ENCODE measurements at regions not wholly inside any gene's neighbourhood (a gene's known extent, or its start where the extent isn't known, plus 50 kb on each side); places are given as distances from the start of the nearest gene placed in this dataset.

GRCh38 chr10:3423384-3423783 is 250.8 kb upstream of the PITRM1 start:
- Histone ChIP-seq H3K27ac (peak overlapping the region in 7 of 12 donors; percentile 53 to 88 (median 70)), H3K27me3 (no peaks in the 10 kb centered on the region), H3K4me1 (peaks cover 0 to 53% (median 15%) of the 10 kb centered on the region in 12 donors), H3K9me3 (no peaks in the 10 kb centered on the region), H3K4me3 (no peak overlapping the region), H3K36me3 (no peaks in the 10 kb centered on the region)
- intact Hi-C loops (cut with DNase I): no loop called here
- 83 to 89% (median 86%) methylated on average over 14 of the region's 14 CpGs for WGBS, 4 donors
- TF ChIP-seq CTCF (IDR thresholded peaks at IDR 0.05) (no peak), POLR2A (IDR thresholded peaks at IDR 0.05) (no peak)
- ATAC-seq (no peak), DNase-seq (no peak)

GRCh38 chr10:3422282-3422681 is 249.7 kb upstream of the PITRM1 start:
- ATAC-seq (no peak), DNase-seq (no peak)
- WGBS, 4 donors: 78 to 88% (median 83%) methylated on average over 8 of the region's 8 CpGs
- Histone ChIP-seq H3K9me3 (no peaks in the 10 kb centered on the region), H3K4me1 (peaks cover 0 to 53% (median 14%) of the 10 kb centered on the region in 12 donors), H3K4me3 (no peak overlapping the region), H3K27me3 (no peaks in the 10 kb centered on the region), H3K36me3 (no peaks in the 10 kb centered on the region), H3K27ac (no peak overlapping the region)
- no peak for TF ChIP-seq CTCF (IDR thresholded peaks at IDR 0.05)
- TF ChIP-seq POLR2A (IDR thresholded peaks at IDR 0.05): no peak
- intact Hi-C loops (cut with DNase I): no loop called here

GRCh38 chr10:3421537-3422257 is 249.1 kb upstream of the PITRM1 start:
- DNase-seq: no peak
- TF ChIP-seq CTCF (IDR thresholded peaks at IDR 0.05) (no peak), POLR2A (IDR thresholded peaks at IDR 0.05) (no peak)
- Histone ChIP-seq H3K27me3 (no peaks in the 10 kb centered on the region), H3K9me3 (no peaks in the 10 kb centered on the region), H3K4me3 (no peak overlapping the region), H3K4me1 (peaks cover 0 to 52% (median 14%) of the 10 kb centered on the region in 12 donors), H3K27ac (no peak overlapping the region), H3K36me3 (no peaks in the 10 kb centered on the region)
- ATAC-seq: no peak
- intact Hi-C loops (cut with DNase I): no loop called here
- WGBS, 4 donors: 73 to 77% (median 76%) methylated on average over 16 of the region's 16 CpGs

- H3K27me3 ChIP-seq: no peaks in the 10 kb centered on the region
- WGBS, 4 donors: 94 to 97% (median 95%) methylated on average over 18 of the region's 18 CpGs
- no peaks in the 10 kb centered on the region for H3K36me3 ChIP-seq
- H3K27ac ChIP-seq: no peak overlapping the region
- peaks cover 0 to 43% (median 11%) of the 10 kb centered on the region in 12 donors for H3K4me1 ChIP-seq
- no peak for TF ChIP-seq CTCF (IDR thresholded peaks at IDR 0.05)
- ATAC-seq (no peak), DNase-seq (no peak)
- no peak overlapping the region for H3K4me3 ChIP-seq
- H3K9me3 ChIP-seq: no peaks in the 10 kb centered on the region
- intact Hi-C loops (cut with DNase I): no loop called here
Observed at GRCh38 chr10:3420527-3421469, 248.2 kb upstream of the PITRM1 start.

All from heart left ventricle (tissue), 16 donors.